ENCODE measurements at regions not wholly inside any gene's neighbourhood (a gene's known extent, or its start where the extent isn't known, plus 50 kb on each side); places are given as distances from the start of the nearest gene placed in this dataset.

- Histone ChIP-seq H3K4me3 (ENCODE audit: low read depth, low read length) (no peak overlapping the region), H3K27me3 (ENCODE audit: control insufficient read depth, insufficient read depth, low read length) (no peaks in the 10 kb centered on the region), H3K36me3 (ENCODE audit: control insufficient read depth, insufficient read depth, low read length) (no peaks in the 10 kb centered on the region)
- ChIA-PET CTCF (interaction anchor here (0.9 to 1.2 kb wide), 3 partner anchors 9 to 11 kb away, joined by 3 read pairs; no protein-coding TSS in a partner anchor), POLR2A (no interaction called here)
- DNase-seq (ENCODE audit: low read depth): no peak
- TF ChIP-seq CTCF (IDR thresholded peaks at IDR 0.05; ENCODE audit: insufficient read depth, low read depth, low read length): no peak
Observed at GRCh38 chr12:127271776-127272175, 995.2 kb upstream of the TMEM132C start.

GRCh38 chr12:127272864-127273263 lies 994.1 kb upstream of the TMEM132C start:
- POLR2A ChIA-PET: no interaction called here
- no peaks in the 10 kb centered on the region for H3K36me3 ChIP-seq (ENCODE audit: control insufficient read depth, insufficient read depth, low read length)
- no peaks in the 10 kb centered on the region for H3K27me3 ChIP-seq (ENCODE audit: control insufficient read depth, insufficient read depth, low read length)
- CTCF ChIA-PET: interaction anchor here (1.1 to 1.3 kb wide), 3 partner anchors 10 to 164 kb away, joined by 3 to 5 read pairs (median 3); no protein-coding TSS in a partner anchor
- H3K4me3 ChIP-seq (ENCODE audit: low read depth, low read length): no peak overlapping the region
- no peak for TF ChIP-seq CTCF (IDR thresholded peaks at IDR 0.05; ENCODE audit: insufficient read depth, low read depth, low read length)
- DNase-seq (ENCODE audit: low read depth): peak; percentile 86

GRCh38 chr12:127273626-127274025 lies 993.3 kb upstream of the TMEM132C start:
- no peaks in the 10 kb centered on the region for H3K27me3 ChIP-seq (ENCODE audit: control insufficient read depth, insufficient read depth, low read length)
- CTCF ChIA-PET: interaction anchor here (1.3 kb wide), 1 partner anchor 165 kb away, joined by 5 read pairs; no protein-coding TSS in a partner anchor
- H3K4me3 ChIP-seq (ENCODE audit: low read depth, low read length): no peak overlapping the region
- no peaks in the 10 kb centered on the region for H3K36me3 ChIP-seq (ENCODE audit: control insufficient read depth, insufficient read depth, low read length)
- no peak for DNase-seq (ENCODE audit: low read depth)
- no peak for TF ChIP-seq CTCF (IDR thresholded peaks at IDR 0.05; ENCODE audit: insufficient read depth, low read depth, low read length)
- POLR2A ChIA-PET: no interaction called here

GRCh38 chr12:127275416-127275815 lies 991.6 kb upstream of the TMEM132C start:
- CTCF ChIA-PET: interaction anchor here (1.1 kb wide), 1 partner anchor 18 kb away, joined by 5 read pairs; no protein-coding TSS in a partner anchor
- no peak for TF ChIP-seq CTCF (IDR thresholded peaks at IDR 0.05; ENCODE audit: insufficient read depth, low read depth, low read length)
- no peak for DNase-seq (ENCODE audit: low read depth)
- H3K36me3 ChIP-seq (ENCODE audit: control insufficient read depth, insufficient read depth, low read length): no peaks in the 10 kb centered on the region
- POLR2A ChIA-PET: no interaction called here
- no peaks in the 10 kb centered on the region for H3K27me3 ChIP-seq (ENCODE audit: control insufficient read depth, insufficient read depth, low read length)
- H3K4me3 ChIP-seq (ENCODE audit: low read depth, low read length): no peak overlapping the region

GRCh38 chr12:127277882-127278281 lies 989.1 kb upstream of the TMEM132C start:
- H3K36me3 ChIP-seq (ENCODE audit: control insufficient read depth, insufficient read depth, low read length): no peaks in the 10 kb centered on the region
- ChIA-PET CTCF (interaction anchor here (3.3 kb wide), 1 partner anchor 38 kb away, joined by 9 read pairs; no protein-coding TSS in a partner anchor), POLR2A (no interaction called here)
- no peak for DNase-seq (ENCODE audit: low read depth)
- no peak for TF ChIP-seq CTCF (IDR thresholded peaks at IDR 0.05; ENCODE audit: insufficient read depth, low read depth, low read length)
- H3K4me3 ChIP-seq (ENCODE audit: low read depth, low read length): no peak overlapping the region
- H3K27me3 ChIP-seq (ENCODE audit: control insufficient read depth, insufficient read depth, low read length): no peaks in the 10 kb centered on the region
